ENCODE measurements at regions not wholly inside any gene's neighbourhood (a gene's known extent, or its start where the extent isn't known, plus 50 kb on each side); places are given as distances from the start of the nearest gene placed in this dataset.

DNA sequence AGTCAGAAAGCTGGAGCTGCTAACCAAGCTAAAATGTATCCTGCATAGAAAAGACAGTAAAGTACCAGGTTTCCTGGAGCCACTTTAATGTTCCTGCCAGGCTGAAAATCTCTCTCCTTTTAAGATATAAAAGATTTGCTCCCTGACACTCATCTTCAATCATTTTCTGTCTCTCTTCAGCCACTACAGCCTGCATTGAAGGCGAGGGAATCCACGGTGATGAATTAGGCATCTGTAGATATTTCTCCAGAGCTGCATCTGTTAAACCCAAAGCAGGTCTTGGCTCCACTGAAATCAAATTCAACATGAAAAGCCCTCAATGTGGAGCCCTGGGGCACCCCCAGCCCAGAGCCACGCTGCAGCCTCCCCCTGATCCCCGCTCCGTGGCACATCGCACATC is 94.7 kb upstream of the CRHR1 start:
- Histone ChIP-seq H3K4me3 (ENCODE audit: low read depth, low read length) (no peak overlapping the region), H3K27me3 (ENCODE audit: insufficient read depth, low read depth, severe bottlenecking) (no peaks in the 10 kb centered on the region), H3K27ac (no peak overlapping the region), H3K9me3 (ENCODE audit: severe bottlenecking) (no peaks in the 10 kb centered on the region), H3K36me3 (no peaks in the 10 kb centered on the region)
- no peak for TF ChIP-seq CTCF (IDR thresholded peaks at IDR 0.05; ENCODE audit: low read depth, low read length)
- DNase-seq = no peak

DNA sequence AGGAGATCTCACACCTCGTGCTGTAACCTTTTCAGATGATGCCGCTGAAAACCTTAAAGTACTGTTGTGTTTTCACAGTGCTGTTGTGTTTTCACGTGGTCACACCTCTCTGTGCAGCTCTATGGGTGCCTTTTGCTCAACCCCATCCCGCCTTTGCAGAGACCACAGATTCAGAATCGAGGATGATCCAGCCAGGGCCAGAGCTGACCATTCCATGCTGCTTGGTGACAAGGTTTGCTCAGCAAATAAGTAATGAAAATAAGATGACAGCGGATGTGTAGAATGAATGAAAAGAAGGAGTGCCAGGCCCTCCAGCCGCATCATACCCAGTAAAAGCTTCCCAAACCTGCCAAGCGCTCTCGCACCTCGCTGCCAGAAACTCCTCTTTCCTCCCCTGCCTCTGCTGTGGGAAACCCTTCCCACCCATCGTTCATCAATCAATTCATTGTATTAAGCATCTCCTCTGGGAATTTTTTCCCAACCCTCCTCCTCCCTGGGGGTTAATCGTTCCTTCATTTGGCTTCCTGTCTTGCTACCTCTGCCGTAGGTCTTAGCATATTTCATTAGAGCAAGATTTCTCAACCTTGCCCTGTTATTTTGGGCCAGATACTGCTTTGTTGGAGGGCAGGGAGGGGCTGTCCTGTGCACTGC is 93.4 kb upstream of the CRHR1 start:
- H3K27me3 ChIP-seq (ENCODE audit: insufficient read depth, low read depth, severe bottlenecking) = no peaks in the 10 kb centered on the region
- no peak overlapping the region for H3K4me3 ChIP-seq (ENCODE audit: low read depth, low read length)
- H3K9me3 ChIP-seq (ENCODE audit: severe bottlenecking) = no peaks in the 10 kb centered on the region
- DNase-seq = no peak
- no peak overlapping the region for H3K27ac ChIP-seq
- H3K36me3 ChIP-seq = no peaks in the 10 kb centered on the region
- no peak for TF ChIP-seq CTCF (IDR thresholded peaks at IDR 0.05; ENCODE audit: low read depth, low read length)

DNA sequence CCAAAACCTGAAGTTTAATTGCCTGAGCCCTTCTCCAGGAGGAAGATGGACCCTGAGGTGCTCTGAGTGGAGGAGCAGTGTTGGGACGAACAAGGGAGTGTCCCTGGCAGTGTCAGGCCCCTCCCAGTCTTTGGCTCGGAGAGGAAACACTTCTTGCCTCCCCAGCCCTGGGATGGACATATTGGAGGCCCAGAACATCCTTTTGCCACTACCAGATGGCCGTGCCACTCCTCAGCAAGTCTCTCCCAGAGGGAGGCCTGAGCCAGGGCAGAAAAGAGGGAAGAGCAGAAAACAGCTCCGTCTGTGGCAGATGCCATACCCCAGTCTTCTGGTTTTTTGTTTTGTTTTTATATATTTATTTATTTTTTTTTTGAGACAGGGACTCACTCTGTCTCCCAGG is 91.5 kb upstream of the CRHR1 start:
- no peaks in the 10 kb centered on the region for H3K27me3 ChIP-seq (ENCODE audit: insufficient read depth, low read depth, severe bottlenecking)
- TF ChIP-seq CTCF (IDR thresholded peaks at IDR 0.05; ENCODE audit: low read depth, low read length) = no peak
- DNase-seq = no peak

DNA sequence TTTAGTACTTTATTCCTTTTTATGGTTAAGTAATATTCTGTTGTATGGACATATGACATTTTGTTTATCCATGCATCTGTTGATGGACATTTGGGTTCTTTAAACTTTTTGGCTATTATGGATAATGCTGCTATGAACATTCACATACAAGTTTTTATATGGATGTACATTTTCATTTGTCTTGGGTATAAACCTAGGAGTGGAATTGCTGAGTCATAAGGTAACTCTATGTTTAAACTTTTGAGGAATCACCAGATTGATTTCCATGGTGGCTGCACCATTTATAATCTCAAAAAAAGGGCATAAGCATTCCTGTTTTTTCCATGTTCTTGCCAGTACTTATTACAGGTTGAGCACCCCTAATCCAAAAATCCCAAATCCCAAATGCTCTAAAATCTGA is 90.3 kb upstream of the CRHR1 start:
- DNase-seq = no peak
- H3K27ac ChIP-seq = no peak overlapping the region

More for the DNA sequence above, 91.5 kb upstream of the CRHR1 start:
- Histone ChIP-seq H3K4me3 (ENCODE audit: low read depth, low read length) (no peak overlapping the region), H3K27ac (no peak overlapping the region), H3K9me3 (ENCODE audit: severe bottlenecking) (no peaks in the 10 kb centered on the region), H3K36me3 (no peaks in the 10 kb centered on the region)

DNA sequence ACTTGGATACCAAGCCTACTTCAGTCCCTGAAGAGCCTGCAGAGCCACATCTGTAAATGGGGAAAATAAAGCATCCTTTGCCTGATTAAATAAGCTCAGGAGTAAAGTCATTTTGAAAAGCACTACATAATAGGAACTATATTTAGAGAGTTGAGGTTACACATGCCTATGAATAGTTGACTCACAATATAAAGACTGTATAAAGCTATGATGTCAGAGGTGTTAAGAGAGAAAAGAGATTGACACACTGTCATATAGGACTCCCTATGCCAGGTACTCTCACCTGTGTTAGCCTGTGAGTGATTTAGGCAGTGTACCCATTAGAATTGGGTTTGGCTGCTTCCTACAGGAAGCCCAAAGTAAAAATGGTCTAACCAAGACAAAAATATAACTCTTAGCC is 87.7 kb upstream of the CRHR1 start:
- Histone ChIP-seq H3K36me3 (no peaks in the 10 kb centered on the region), H3K4me3 (ENCODE audit: low read depth, low read length) (no peak overlapping the region), H3K9me3 (ENCODE audit: severe bottlenecking) (no peaks in the 10 kb centered on the region), H3K27ac (no peak overlapping the region), H3K27me3 (ENCODE audit: insufficient read depth, low read depth, severe bottlenecking) (no peaks in the 10 kb centered on the region)
- no peak for DNase-seq
- no peak for TF ChIP-seq CTCF (IDR thresholded peaks at IDR 0.05; ENCODE audit: low read depth, low read length)

More for the DNA sequence above, 90.3 kb upstream of the CRHR1 start:
- TF ChIP-seq CTCF (IDR thresholded peaks at IDR 0.05; ENCODE audit: low read depth, low read length) = no peak
- Histone ChIP-seq H3K27me3 (ENCODE audit: insufficient read depth, low read depth, severe bottlenecking) (no peaks in the 10 kb centered on the region), H3K4me3 (ENCODE audit: low read depth, low read length) (no peak overlapping the region), H3K9me3 (ENCODE audit: severe bottlenecking) (no peaks in the 10 kb centered on the region), H3K36me3 (no peaks in the 10 kb centered on the region)

- no peak overlapping the region for H3K4me3 ChIP-seq (ENCODE audit: low read depth, low read length)
- no peaks in the 10 kb centered on the region for H3K9me3 ChIP-seq (ENCODE audit: severe bottlenecking)
- DNase-seq = no peak
- H3K36me3 ChIP-seq = no peaks in the 10 kb centered on the region
- no peaks in the 10 kb centered on the region for H3K27me3 ChIP-seq (ENCODE audit: insufficient read depth, low read depth, severe bottlenecking)
- no peak overlapping the region for H3K27ac ChIP-seq
- no peak for TF ChIP-seq CTCF (IDR thresholded peaks at IDR 0.05; ENCODE audit: low read depth, low read length)
These were observed 87.0 kb upstream of the CRHR1 start for GRCh38 chr17:45697076-45697475.

Data from WERI-Rb-1 (cell line).